ENCODE measurements at regions not wholly inside any gene's neighbourhood (a gene's known extent, or its start where the extent isn't known, plus 50 kb on each side); places are given as distances from the start of the nearest gene placed in this dataset.

DNA sequence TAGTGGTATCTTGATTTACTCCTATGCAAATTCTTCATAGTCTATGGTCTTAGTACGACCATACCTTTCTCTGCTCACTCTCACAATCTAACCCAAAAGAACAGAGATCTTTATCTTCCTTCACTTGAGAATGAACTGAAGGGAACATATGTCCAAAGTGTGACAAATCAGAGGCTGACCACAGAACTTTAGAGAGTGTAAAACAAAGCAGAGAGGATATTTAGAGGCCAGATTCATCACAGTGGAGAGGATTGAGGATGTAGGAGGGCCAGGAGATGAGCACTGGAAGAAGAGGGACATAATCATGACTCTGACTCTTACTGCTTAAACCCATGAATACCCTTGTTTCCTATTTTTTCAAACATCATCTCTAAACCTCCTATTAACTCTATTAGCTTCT lies 935.3 kb upstream of the PHF14 start:
- H3K4me3 ChIP-seq (ENCODE audit: low read depth, low read length) = no peak overlapping the region
- TF ChIP-seq, protein P1, sequence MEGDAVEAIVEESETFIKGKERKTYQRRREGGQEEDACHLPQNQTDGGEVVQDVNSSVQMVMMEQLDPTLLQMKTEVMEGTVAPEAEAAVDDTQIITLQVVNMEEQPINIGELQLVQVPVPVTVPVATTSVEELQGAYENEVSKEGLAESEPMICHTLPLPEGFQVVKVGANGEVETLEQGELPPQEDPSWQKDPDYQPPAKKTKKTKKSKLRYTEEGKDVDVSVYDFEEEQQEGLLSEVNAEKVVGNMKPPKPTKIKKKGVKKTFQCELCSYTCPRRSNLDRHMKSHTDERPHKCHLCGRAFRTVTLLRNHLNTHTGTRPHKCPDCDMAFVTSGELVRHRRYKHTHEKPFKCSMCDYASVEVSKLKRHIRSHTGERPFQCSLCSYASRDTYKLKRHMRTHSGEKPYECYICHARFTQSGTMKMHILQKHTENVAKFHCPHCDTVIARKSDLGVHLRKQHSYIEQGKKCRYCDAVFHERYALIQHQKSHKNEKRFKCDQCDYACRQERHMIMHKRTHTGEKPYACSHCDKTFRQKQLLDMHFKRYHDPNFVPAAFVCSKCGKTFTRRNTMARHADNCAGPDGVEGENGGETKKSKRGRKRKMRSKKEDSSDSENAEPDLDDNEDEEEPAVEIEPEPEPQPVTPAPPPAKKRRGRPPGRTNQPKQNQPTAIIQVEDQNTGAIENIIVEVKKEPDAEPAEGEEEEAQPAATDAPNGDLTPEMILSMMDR (IDR thresholded peaks at IDR 0.05; ENCODE audit: low read depth, low read length) = no peak

DNA sequence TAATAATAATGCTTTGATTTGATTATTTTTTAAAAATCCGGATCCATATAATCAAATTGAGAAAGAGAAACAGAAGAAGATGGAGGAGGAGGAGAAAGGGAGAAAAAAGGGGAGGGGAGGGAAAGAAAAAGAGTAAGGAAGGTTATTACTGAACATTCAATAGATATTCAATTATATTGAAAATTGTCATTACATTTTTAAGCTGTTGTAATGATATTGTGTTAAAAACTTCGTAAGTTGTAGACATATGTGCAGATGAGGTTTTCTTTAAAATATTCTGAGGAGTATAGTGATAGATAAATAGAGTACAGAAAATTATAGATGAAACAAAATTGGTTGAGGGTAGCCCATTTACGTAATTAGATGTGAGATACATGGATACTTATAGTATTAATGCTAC lies 933.0 kb upstream of the PHF14 start:
- no peak overlapping the region for H3K4me3 ChIP-seq (ENCODE audit: low read depth, low read length)

DNA sequence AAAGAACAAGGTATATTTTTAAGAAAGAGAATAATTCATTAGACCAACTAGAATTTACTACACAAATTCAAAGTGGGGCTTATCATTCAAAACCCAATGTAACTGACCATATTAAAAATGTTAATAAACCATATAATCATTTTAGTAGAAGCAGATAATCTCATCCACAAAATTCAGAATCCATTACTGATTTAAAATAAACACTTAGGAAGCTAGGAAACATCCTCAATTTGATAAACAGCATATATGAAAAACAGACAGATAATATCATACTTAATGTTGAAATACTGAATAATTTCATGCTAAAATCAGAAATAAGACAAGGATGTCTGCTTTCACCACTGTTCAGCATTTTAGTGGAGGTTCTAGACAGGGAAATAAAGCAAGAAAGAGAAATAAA lies 902.8 kb upstream of the PHF14 start:
- TF ChIP-seq, protein P1 (IDR thresholded peaks at IDR 0.05; ENCODE audit: low read depth, low read length) = no peak
- no peak overlapping the region for H3K4me3 ChIP-seq (ENCODE audit: low read depth, low read length)

More for the DNA sequence above, 933.0 kb upstream of the PHF14 start:
- TF ChIP-seq, protein P1 (IDR thresholded peaks at IDR 0.05; ENCODE audit: low read depth, low read length) = no peak

DNA sequence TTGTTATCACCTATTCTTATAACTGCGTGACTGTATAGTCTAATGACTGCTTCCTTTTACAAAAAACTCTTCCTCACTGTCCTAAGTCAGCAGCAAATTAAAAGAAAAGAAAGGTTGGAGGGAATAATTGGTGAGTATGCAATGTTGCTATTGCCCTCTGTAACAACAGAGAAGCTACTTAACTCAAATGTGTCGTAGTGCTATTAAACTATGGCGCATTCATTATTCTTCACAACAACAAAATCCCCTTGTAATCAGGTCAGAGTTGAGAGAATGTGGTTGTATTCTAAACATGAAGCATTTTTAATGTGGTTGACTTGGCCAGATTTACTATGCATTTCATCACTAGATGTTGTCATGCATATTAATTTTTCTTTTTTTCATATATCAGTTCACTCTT lies 897.8 kb upstream of the PHF14 start:
- no peak overlapping the region for H3K4me3 ChIP-seq (ENCODE audit: low read depth, low read length)
- TF ChIP-seq, protein P1 (IDR thresholded peaks at IDR 0.05; ENCODE audit: low read depth, low read length) = no peak

DNA sequence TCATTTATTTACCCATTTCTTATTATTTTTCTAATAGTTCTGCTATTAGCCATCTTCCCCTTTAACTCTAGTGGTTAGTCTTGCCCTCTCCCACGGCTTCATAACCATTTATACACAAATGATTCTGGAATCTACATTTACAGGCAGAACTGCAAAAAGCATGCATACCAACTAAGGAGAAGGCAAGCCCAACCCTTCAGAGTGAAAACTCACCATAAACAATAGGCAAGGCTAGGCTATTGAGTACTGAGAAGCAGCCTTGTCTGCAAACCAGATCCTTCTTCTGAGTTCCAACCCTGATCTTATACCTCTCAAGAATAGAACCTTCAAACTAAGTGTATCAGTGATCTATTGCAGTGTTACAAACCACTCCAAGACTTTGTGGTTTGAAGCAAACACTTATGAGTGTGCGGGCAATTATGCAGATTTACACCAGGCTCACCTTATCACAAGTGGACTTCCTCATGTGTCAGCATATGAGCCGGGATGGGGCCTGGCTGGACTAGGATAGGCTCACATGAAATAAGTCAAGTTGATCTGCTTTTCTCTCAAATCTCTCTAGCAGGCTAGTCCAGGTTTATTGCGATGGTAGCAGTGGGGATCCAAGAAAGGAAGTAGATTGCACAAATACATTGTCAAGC lies 896.9 kb upstream of the PHF14 start:
- TF ChIP-seq, protein P1 (IDR thresholded peaks at IDR 0.05; ENCODE audit: low read depth, low read length) = no peak
- H3K4me3 ChIP-seq (ENCODE audit: low read depth, low read length) = no peak overlapping the region

DNA sequence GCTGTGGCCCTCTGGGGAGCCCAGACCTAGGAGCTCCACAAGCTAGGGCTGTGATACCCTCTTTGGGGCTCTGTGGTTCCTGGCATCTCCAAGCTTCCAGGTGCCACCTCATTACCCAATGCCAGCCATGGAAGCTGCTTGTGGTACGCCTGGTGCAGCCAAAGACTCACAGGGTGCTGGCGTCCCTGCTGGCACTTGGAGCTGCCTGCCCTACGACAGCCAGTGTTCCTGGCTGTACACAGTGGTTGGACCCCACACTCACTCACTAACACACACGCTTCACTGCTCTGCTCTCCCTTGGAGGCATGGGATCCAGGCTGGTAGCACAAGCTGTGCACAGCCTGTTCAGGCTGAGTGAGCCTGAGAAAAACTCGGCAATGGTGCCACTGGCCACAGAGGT lies 894.1 kb upstream of the PHF14 start:
- H3K4me3 ChIP-seq (ENCODE audit: low read depth, low read length) = no peak overlapping the region
- TF ChIP-seq, protein P1 (IDR thresholded peaks at IDR 0.05; ENCODE audit: low read depth, low read length) = no peak

DNA sequence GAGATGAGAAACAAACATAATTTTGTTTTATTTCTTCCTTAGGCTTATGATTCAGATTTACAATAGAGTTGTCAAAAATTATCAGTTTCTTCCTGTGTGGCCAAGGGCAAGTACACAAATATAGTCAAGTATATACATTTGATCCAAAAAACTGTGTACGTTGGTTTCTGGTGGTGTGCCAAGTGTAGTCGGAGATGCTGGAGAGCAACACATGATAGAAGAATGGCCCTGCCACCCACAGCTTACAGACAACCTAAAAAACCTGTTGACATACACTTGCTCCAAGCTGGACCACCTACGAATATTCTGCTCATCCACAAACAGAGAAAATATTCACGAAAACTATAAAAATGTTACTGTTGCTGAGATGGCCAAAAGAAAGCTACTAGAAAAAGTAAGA lies 890.8 kb upstream of the PHF14 start:
- H3K4me3 ChIP-seq (ENCODE audit: low read depth, low read length) = no peak overlapping the region
- TF ChIP-seq, protein P1 (IDR thresholded peaks at IDR 0.05; ENCODE audit: low read depth, low read length) = no peak
